WTC11 (cell line): ENCODE measurements at regions not wholly inside any gene's neighbourhood (a gene's known extent, or its start where the extent isn't known, plus 50 kb on each side); places are given as distances from the start of the nearest gene placed in this dataset.

Source experiments
- ATAC-seq: fragments of 200-7000 bp; cut with Tn5 transposase; 2 replicates; pipeline ENCODE4 v1.10.0; 2021; ENCODE audit warnings: mild to moderate bottlenecking, moderate library complexity
- CTCF ChIA-PET: fragments of 300-600 bp; sonication (Branson Sonifier 250); formaldehyde crosslinking; loops from one replicate; lab custom pipeline; 2021; ENCODE audit warnings: antibody characterized with exemption; lab: Charles Lee
- POLR2A ChIA-PET: fragments of 350-600 bp; sonication (Branson Sonifier 250); formaldehyde crosslinking; loops from one replicate; lab custom pipeline; 2021; ENCODE audit warnings: antibody characterized with exemption; lab: Charles Lee
- DNase-seq: peaks from one replicate; pipeline ENCODE4 v3.0.0; 2021; ENCODE audit warnings: low spot score
- H3K27ac Mint-ChIP-seq: 2 replicates; pipeline ENCODE4 v1.8.0; 2021; ENCODE audit warnings: mixed read lengths
- H3K27me3 Mint-ChIP-seq: 2 replicates; pipeline ENCODE4 v1.8.0; 2021; ENCODE audit warnings: low read depth, mild to moderate bottlenecking, moderate library complexity, mixed read lengths
- H3K36me3 Mint-ChIP-seq: 2 replicates; pipeline ENCODE4 v1.8.0; 2021; ENCODE audit warnings: mixed read lengths
- H3K4me1 Mint-ChIP-seq: 2 replicates; pipeline ENCODE4 v1.8.0; 2022; ENCODE audit warnings: mixed read lengths
- H3K4me3 Mint-ChIP-seq: 2 replicates; pipeline ENCODE4 v1.8.0; 2021; ENCODE audit warnings: mild to moderate bottlenecking, moderate library complexity, mixed read lengths
- H3K9me3 Mint-ChIP-seq: 2 replicates; pipeline ENCODE4 v1.8.0; 2021; ENCODE audit warnings: mixed read lengths
- ELF4 ChIP-seq: sonication (generic); formaldehyde crosslinking; IDR thresholded peaks from 2 replicates; pipeline ENCODE4 v1.8.1; 2022; ENCODE audit warnings: low read depth, mild to moderate bottlenecking, moderate library complexity, missing genetic modification reagents
- EMX1 ChIP-seq: fragments of 250-450 bp; sonication (Bioruptor Pico); IDR thresholded peaks from 2 replicates; pipeline ENCODE4 v1.8.0; 2021; ENCODE audit warnings: mild to moderate bottlenecking
- ESRRA ChIP-seq: sonication (generic); formaldehyde crosslinking; IDR thresholded peaks from 2 replicates; pipeline ENCODE4 v1.8.1; 2022; ENCODE audit warnings: mild to moderate bottlenecking, missing genetic modification reagents, borderline replicate concordance
- GABPB1 ChIP-seq: sonication (generic); formaldehyde crosslinking; IDR thresholded peaks from 2 replicates; pipeline ENCODE4 v1.8.1; 2023; ENCODE audit warnings: mild to moderate bottlenecking, missing genetic modification reagents
- GTF2I ChIP-seq: fragments of 250-450 bp; sonication (Bioruptor Pico); conservative IDR thresholded peaks from 2 replicates; pipeline ENCODE4 v1.4.0; 2021; ENCODE audit warnings: mild to moderate bottlenecking
- JAZF1 ChIP-seq: fragments of 250-450 bp; sonication (Bioruptor Pico); IDR thresholded peaks from 2 replicates; pipeline ENCODE4 v1.9.0; 2021; ENCODE audit warnings: moderate library complexity, mild to moderate bottlenecking, inconsistent platforms
- NFATC4 ChIP-seq: fragments of 250-450 bp; sonication (Bioruptor Pico); IDR thresholded peaks from 2 replicates; pipeline ENCODE4 v1.9.0; 2021; ENCODE audit warnings: mild to moderate bottlenecking
- NR1H2 ChIP-seq: sonication (generic); formaldehyde crosslinking; IDR thresholded peaks from 2 replicates; pipeline ENCODE4 v1.9.0; 2021; ENCODE audit warnings: mild to moderate bottlenecking, moderate library complexity, missing genetic modification reagents
- TEAD1 ChIP-seq: sonication (generic); formaldehyde crosslinking; IDR thresholded peaks from 2 replicates; pipeline ENCODE4 v1.8.0; 2022; ENCODE audit warnings: mild to moderate bottlenecking, missing genetic modification reagents
- TEAD4 ChIP-seq: sonication (generic); formaldehyde crosslinking; IDR thresholded peaks from 2 replicates; pipeline ENCODE4 v1.8.0; 2022; ENCODE audit warnings: mild to moderate bottlenecking, missing genetic modification reagents
- TP53 ChIP-seq: sonication (generic); formaldehyde crosslinking; IDR thresholded peaks from 2 replicates; pipeline ENCODE4 v1.8.1; 2023; ENCODE audit warnings: mild to moderate bottlenecking, missing genetic modification reagents
- ZNF219 ChIP-seq: sonication (generic); formaldehyde crosslinking; IDR thresholded peaks from 2 replicates; pipeline ENCODE4 v1.8.0; 2023; ENCODE audit warnings: missing genetic modification reagents, mild to moderate bottlenecking, borderline replicate concordance
- ZNF232 ChIP-seq: sonication (generic); formaldehyde crosslinking; IDR thresholded peaks from 2 replicates; pipeline ENCODE4 v1.8.0; 2022; ENCODE audit warnings: mild to moderate bottlenecking, missing genetic modification reagents
- ZNF396 ChIP-seq: fragments of 250-450 bp; sonication (Bioruptor Pico); IDR thresholded peaks from 2 replicates; pipeline ENCODE4 v1.8.0; 2021; ENCODE audit warnings: mild to moderate bottlenecking, moderate library complexity, borderline replicate concordance
- TF ChIP-seq, protein P1 (sequence below): fragments of 250-450 bp; sonication (Bioruptor Pico); IDR thresholded peaks from 2 replicates; pipeline ENCODE4 v1.9.0; 2021; ENCODE audit warnings: mild to moderate bottlenecking
- TF ChIP-seq, protein P2 (sequence below): sonication (generic); formaldehyde crosslinking; IDR thresholded peaks from 2 replicates; pipeline ENCODE4 v1.8.0; 2022; ENCODE audit warnings: mild to moderate bottlenecking, missing genetic modification reagents
- TF ChIP-seq, protein P3 (sequence below): sonication (generic); formaldehyde crosslinking; conservative IDR thresholded peaks from 2 replicates; pipeline ENCODE4 v1.8.1; 2022; ENCODE audit warnings: mild to moderate bottlenecking, missing genetic modification reagents
- TF ChIP-seq, protein P4 (sequence below): sonication (generic); formaldehyde crosslinking; IDR thresholded peaks from 2 replicates; pipeline ENCODE4 v1.8.0; 2023; ENCODE audit warnings: missing genetic modification reagents, mild to moderate bottlenecking, borderline replicate concordance
- TF ChIP-seq, protein P5 (sequence below): fragments of 250-450 bp; sonication (Bioruptor Pico); IDR thresholded peaks from 2 replicates; pipeline ENCODE4 v1.8.0; 2021; ENCODE audit warnings: mild to moderate bottlenecking

DNA sequence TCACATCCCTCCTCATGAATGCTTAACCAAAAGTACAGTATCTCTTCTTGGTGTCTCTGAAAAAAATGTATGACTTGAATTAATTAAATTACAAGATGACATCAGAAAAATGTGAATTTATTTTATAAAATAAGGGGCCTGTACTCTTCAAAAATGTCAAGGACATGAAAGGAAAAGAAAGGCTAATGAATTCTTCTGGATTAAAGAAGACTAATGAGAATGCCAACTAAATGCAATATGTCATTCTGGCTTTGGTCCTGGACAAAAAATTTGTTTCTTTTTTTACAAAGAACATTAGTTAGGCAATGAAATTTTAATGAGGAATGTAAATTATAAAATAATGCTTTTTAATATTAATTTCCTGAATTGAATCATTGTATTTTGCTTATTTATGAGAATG lies 1125.7 kb downstream of the DNAJB9 start:
- TF ChIP-seq EMX1, result no peak
- TF ChIP-seq, protein P1, sequence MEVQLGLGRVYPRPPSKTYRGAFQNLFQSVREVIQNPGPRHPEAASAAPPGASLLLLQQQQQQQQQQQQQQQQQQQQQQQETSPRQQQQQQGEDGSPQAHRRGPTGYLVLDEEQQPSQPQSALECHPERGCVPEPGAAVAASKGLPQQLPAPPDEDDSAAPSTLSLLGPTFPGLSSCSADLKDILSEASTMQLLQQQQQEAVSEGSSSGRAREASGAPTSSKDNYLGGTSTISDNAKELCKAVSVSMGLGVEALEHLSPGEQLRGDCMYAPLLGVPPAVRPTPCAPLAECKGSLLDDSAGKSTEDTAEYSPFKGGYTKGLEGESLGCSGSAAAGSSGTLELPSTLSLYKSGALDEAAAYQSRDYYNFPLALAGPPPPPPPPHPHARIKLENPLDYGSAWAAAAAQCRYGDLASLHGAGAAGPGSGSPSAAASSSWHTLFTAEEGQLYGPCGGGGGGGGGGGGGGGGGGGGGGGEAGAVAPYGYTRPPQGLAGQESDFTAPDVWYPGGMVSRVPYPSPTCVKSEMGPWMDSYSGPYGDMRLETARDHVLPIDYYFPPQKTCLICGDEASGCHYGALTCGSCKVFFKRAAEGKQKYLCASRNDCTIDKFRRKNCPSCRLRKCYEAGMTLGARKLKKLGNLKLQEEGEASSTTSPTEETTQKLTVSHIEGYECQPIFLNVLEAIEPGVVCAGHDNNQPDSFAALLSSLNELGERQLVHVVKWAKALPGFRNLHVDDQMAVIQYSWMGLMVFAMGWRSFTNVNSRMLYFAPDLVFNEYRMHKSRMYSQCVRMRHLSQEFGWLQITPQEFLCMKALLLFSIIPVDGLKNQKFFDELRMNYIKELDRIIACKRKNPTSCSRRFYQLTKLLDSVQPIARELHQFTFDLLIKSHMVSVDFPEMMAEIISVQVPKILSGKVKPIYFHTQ, result no peak
- Mint-ChIP-seq H3K27me3 (no peaks in the 10 kb centered on the region), H3K27ac (no peak overlapping the region), H3K36me3 (peaks cover 44% of the 10 kb centered on the region), H3K9me3 (peaks cover 47% of the 10 kb centered on the region), H3K4me1 (no peaks in the 10 kb centered on the region), H3K4me3 (no peak overlapping the region)
- ATAC-seq (no peak), DNase-seq (no peak)
- POLR2A ChIA-PET, result no interaction called here
- CTCF ChIA-PET, result no interaction called here

DNA sequence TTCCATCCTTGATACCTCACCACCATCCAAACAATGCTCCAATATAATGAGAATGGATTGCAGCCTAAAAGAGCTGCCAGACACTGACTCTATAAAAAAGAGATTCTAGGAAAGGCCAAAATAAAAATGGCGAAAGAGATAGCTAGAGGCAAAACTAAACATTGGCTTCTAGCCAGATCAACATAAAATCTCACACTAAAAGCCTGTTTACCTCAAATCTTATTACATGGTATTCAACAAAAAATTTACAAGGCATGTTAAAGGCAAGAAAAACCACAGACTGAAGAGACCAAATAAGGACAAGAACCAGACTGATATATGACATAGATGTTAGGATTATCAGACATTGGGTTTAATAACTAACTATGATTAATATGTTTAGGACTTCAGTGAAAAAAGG lies 1127.0 kb downstream of the DNAJB9 start:
- Mint-ChIP-seq H3K4me3 (no peak overlapping the region), H3K27ac (no peak overlapping the region), H3K4me1 (no peaks in the 10 kb centered on the region), H3K27me3 (no peaks in the 10 kb centered on the region), H3K36me3 (peaks cover 33% of the 10 kb centered on the region), H3K9me3 (peaks cover 35% of the 10 kb centered on the region)
- DNase-seq, result no peak
- ChIA-PET POLR2A (no interaction called here), CTCF (no interaction called here)
- TF ChIP-seq TEAD1 (CRISPR knock-in tag) (no peak), TP53 (no peak), GTF2I (CRISPR knock-in tag) (no peak)
- TF ChIP-seq, protein P2, sequence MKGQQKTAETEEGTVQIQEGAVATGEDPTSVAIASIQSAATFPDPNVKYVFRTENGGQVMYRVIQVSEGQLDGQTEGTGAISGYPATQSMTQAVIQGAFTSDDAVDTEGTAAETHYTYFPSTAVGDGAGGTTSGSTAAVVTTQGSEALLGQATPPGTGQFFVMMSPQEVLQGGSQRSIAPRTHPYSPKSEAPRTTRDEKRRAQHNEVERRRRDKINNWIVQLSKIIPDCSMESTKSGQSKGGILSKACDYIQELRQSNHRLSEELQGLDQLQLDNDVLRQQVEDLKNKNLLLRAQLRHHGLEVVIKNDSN (CRISPR knock-in tag), result no peak
- TF ChIP-seq, protein P3, sequence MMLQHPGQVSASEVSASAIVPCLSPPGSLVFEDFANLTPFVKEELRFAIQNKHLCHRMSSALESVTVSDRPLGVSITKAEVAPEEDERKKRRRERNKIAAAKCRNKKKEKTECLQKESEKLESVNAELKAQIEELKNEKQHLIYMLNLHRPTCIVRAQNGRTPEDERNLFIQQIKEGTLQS (CRISPR knock-in tag), result no peak
- no peak for ATAC-seq

DNA sequence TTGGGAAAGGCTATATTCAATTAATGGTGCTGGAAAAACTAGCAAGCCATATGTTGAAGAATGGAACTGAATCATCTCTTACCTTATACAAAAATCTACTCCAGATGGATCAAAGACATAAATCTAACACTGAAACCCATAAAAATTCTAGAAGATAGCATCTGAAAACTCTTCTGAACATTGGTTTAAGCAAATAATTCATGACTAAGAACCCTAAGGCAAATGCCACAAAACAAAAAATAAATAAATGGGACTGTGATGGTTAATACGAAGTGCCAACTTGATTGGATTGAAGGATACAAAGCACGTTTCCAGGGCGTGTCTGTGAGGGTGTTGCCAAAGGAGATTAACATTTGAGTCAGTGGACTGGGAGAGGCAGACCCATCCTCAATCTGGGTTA lies 1130.0 kb downstream of the DNAJB9 start:
- H3K27me3 Mint-ChIP-seq, result no peaks in the 10 kb centered on the region

More for the DNA sequence above, 1130.0 kb downstream of the DNAJB9 start:
- H3K4me1 Mint-ChIP-seq, result peaks cover 13% of the 10 kb centered on the region
- H3K9me3 Mint-ChIP-seq, result peaks cover 12% of the 10 kb centered on the region
- no peak for TF ChIP-seq JAZF1
- TF ChIP-seq ZNF232 (CRISPR knock-in tag), result no peak
- TF ChIP-seq GABPB1, result no peak
- TF ChIP-seq, protein P4, sequence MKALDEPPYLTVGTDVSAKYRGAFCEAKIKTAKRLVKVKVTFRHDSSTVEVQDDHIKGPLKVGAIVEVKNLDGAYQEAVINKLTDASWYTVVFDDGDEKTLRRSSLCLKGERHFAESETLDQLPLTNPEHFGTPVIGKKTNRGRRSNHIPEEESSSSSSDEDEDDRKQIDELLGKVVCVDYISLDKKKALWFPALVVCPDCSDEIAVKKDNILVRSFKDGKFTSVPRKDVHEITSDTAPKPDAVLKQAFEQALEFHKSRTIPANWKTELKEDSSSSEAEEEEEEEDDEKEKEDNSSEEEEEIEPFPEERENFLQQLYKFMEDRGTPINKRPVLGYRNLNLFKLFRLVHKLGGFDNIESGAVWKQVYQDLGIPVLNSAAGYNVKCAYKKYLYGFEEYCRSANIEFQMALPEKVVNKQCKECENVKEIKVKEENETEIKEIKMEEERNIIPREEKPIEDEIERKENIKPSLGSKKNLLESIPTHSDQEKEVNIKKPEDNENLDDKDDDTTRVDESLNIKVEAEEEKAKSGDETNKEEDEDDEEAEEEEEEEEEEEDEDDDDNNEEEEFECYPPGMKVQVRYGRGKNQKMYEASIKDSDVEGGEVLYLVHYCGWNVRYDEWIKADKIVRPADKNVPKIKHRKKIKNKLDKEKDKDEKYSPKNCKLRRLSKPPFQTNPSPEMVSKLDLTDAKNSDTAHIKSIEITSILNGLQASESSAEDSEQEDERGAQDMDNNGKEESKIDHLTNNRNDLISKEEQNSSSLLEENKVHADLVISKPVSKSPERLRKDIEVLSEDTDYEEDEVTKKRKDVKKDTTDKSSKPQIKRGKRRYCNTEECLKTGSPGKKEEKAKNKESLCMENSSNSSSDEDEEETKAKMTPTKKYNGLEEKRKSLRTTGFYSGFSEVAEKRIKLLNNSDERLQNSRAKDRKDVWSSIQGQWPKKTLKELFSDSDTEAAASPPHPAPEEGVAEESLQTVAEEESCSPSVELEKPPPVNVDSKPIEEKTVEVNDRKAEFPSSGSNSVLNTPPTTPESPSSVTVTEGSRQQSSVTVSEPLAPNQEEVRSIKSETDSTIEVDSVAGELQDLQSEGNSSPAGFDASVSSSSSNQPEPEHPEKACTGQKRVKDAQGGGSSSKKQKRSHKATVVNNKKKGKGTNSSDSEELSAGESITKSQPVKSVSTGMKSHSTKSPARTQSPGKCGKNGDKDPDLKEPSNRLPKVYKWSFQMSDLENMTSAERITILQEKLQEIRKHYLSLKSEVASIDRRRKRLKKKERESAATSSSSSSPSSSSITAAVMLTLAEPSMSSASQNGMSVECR (CRISPR knock-in tag), result no peak
- TF ChIP-seq ZNF396, result no peak
- no peak for TF ChIP-seq ELF4 (CRISPR knock-in tag)
- TF ChIP-seq, protein P5, sequence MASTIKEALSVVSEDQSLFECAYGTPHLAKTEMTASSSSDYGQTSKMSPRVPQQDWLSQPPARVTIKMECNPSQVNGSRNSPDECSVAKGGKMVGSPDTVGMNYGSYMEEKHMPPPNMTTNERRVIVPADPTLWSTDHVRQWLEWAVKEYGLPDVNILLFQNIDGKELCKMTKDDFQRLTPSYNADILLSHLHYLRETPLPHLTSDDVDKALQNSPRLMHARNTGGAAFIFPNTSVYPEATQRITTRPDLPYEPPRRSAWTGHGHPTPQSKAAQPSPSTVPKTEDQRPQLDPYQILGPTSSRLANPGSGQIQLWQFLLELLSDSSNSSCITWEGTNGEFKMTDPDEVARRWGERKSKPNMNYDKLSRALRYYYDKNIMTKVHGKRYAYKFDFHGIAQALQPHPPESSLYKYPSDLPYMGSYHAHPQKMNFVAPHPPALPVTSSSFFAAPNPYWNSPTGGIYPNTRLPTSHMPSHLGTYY (CRISPR knock-in tag), result no peak
- TF ChIP-seq NFATC4 (CRISPR knock-in tag), result no peak
- no peak for TF ChIP-seq NR1H2 (CRISPR knock-in tag)
- TF ChIP-seq TEAD4 (CRISPR knock-in tag), result no peak
- TF ChIP-seq ZNF219 (CRISPR knock-in tag), result no peak
- TF ChIP-seq ESRRA, result no peak
- peaks cover 5% of the 10 kb centered on the region for H3K36me3 Mint-ChIP-seq
- DNase-seq (no peak), ATAC-seq (no peak)
- no peak overlapping the region for H3K27ac Mint-ChIP-seq
- ChIA-PET POLR2A (no interaction called here), CTCF (no interaction called here)
- H3K4me3 Mint-ChIP-seq, result no peak overlapping the region
